KMS-11 (cell line): ENCODE measurements at regions not wholly inside any gene's neighbourhood (a gene's known extent, or its start where the extent isn't known, plus 50 kb on each side); places are given as distances from the start of the nearest gene placed in this dataset.

ENCODE experiments used
- H2AFZ ChIP-seq: fragments of 200-600 bp; sonication (generic); 2 replicates; pipeline ENCODE4 v1.6.1; 2016; ENCODE audit warnings: antibody characterized with exemption, mixed run types, low read depth
- H3K27ac ChIP-seq: fragments of 200-600 bp; sonication (generic); 2 replicates; pipeline ENCODE4 v1.6.1; 2016; ENCODE audit warnings: mild to moderate bottlenecking, mixed run types
- H3K27me3 ChIP-seq: fragments of 200-600 bp; sonication (generic); 2 replicates; pipeline ENCODE4 v1.6.1; 2017; ENCODE audit warnings: mild to moderate bottlenecking, low read depth, mixed run types, moderate library complexity; ENCODE audit not compliant: insufficient read depth
- H3K36me3 ChIP-seq: fragments of 200-600 bp; sonication (generic); 2 replicates; pipeline ENCODE4 v1.6.1; 2017; ENCODE audit warnings: mild to moderate bottlenecking, mixed run types; ENCODE audit not compliant: insufficient read depth
- H3K4me1 ChIP-seq: fragments of 200-600 bp; sonication (generic); 2 replicates; pipeline ENCODE4 v1.6.1; 2016; ENCODE audit warnings: mild to moderate bottlenecking, low read depth, mixed run types; ENCODE audit not compliant: poor library complexity, severe bottlenecking
- H3K4me2 ChIP-seq: fragments of 200-600 bp; sonication (generic); 2 replicates; pipeline ENCODE4 v1.7.0; 2016; ENCODE audit warnings: mild to moderate bottlenecking, mixed run types
- H3K4me3 ChIP-seq: fragments of 200-600 bp; sonication (generic); IDR thresholded peaks from 2 replicates; pipeline ENCODE4 v1.6.1; 2017; ENCODE audit warnings: low read depth, low read length, mixed read lengths; ENCODE audit not compliant: insufficient read depth
- H3K79me2 ChIP-seq: fragments of 200-600 bp; sonication (generic); 2 replicates; pipeline ENCODE4 v1.6.1; 2016; ENCODE audit warnings: low read depth, mixed run types; ENCODE audit not compliant: insufficient read depth
- H3K9ac ChIP-seq: fragments of 200-600 bp; sonication (generic); 2 replicates; pipeline ENCODE4 v1.6.1; 2016; ENCODE audit warnings: mild to moderate bottlenecking, mixed run types
- H4K20me1 ChIP-seq: fragments of 200-600 bp; sonication (generic); 2 replicates; pipeline ENCODE4 v1.6.1; 2016; ENCODE audit warnings: mild to moderate bottlenecking, mixed run types; ENCODE audit not compliant: insufficient read depth
- TF ChIP-seq, protein P1 (sequence below): fragments of 200-600 bp; sonication (generic); conservative IDR thresholded peaks from 2 replicates; pipeline ENCODE4 v1.6.1; 2017; ENCODE audit warnings: low read depth, mild to moderate bottlenecking, antibody characterized with exemption, low read length, moderate library complexity, mixed read lengths

DNA sequence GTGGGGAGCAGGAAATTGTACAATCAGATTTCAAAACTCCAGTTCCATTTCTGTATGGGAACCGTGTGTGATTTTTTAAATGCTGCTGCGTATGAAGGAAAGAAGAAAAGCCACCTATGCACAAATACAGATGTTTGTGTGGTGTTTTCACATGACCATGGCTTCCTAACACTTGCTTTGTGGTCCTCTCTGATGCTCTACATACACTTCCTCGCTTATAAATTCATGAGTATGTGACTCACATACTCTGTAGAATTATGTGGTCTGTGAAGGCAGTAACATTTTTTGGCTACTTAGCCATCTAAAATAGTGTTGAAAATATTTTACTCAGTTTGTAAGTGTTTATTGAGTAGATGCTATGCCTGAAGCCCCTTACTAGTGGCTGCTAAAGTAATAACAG lies 119.8 kb upstream of the PDE10A start:
- Histone ChIP-seq H3K27ac (no peak overlapping the region), H3K4me3 (no peak overlapping the region), H3K9ac (no peak overlapping the region), H3K4me1 (no peaks in the 10 kb centered on the region), H3K27me3 (no peaks in the 10 kb centered on the region), H4K20me1 (no peaks in the 10 kb centered on the region), H3K79me2 (no peaks in the 10 kb centered on the region), H3K4me2 (no peak overlapping the region), H3K36me3 (no peaks in the 10 kb centered on the region), H2AFZ (no peak overlapping the region)
- TF ChIP-seq, protein P1, sequence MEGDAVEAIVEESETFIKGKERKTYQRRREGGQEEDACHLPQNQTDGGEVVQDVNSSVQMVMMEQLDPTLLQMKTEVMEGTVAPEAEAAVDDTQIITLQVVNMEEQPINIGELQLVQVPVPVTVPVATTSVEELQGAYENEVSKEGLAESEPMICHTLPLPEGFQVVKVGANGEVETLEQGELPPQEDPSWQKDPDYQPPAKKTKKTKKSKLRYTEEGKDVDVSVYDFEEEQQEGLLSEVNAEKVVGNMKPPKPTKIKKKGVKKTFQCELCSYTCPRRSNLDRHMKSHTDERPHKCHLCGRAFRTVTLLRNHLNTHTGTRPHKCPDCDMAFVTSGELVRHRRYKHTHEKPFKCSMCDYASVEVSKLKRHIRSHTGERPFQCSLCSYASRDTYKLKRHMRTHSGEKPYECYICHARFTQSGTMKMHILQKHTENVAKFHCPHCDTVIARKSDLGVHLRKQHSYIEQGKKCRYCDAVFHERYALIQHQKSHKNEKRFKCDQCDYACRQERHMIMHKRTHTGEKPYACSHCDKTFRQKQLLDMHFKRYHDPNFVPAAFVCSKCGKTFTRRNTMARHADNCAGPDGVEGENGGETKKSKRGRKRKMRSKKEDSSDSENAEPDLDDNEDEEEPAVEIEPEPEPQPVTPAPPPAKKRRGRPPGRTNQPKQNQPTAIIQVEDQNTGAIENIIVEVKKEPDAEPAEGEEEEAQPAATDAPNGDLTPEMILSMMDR: no peak

DNA sequence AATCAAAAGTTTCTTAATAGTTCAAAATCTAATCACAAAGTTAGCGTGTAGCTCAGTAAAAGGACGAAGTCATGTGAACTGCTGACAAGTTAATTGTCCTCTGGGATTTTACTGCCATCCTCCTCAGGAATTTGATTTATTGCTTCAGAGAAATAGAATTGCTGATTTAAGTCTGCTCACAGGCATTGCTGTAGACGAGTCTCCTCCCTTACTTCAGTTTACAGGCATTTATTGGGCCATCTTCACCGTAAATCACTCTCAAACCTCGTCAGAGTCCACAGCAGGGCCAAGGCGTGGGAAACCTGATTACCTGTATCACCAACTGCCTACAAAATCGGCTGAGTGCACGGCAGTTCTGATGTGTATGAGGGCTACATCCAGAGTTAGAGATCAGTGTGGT lies 119.1 kb upstream of the PDE10A start:
- Histone ChIP-seq H3K36me3 (no peaks in the 10 kb centered on the region), H3K79me2 (no peaks in the 10 kb centered on the region), H2AFZ (no peak overlapping the region), H3K9ac (no peak overlapping the region), H3K4me3 (no peak overlapping the region), H3K27ac (no peak overlapping the region), H4K20me1 (no peaks in the 10 kb centered on the region), H3K27me3 (no peaks in the 10 kb centered on the region), H3K4me2 (no peak overlapping the region), H3K4me1 (no peaks in the 10 kb centered on the region)
- TF ChIP-seq, protein P1: no peak

DNA sequence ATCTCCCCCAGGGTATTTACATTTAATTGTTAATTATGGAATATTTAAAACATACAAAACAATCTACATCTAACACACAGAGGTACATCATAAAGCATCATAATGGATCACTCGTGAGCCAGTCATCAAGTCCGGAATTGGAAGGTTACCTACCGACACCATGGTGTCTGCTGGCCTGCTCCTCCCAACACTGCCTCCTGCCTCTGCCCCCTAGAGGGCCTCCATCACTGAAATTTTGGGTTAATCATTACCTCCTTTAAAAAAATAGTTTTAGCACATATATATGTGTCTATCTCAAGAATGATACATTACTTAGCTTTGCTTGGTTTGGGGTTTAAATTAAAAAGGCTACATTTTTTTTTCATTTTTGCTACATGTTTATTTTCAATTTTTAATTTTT lies 114.6 kb upstream of the PDE10A start:
- TF ChIP-seq, protein P1: no peak

DNA sequence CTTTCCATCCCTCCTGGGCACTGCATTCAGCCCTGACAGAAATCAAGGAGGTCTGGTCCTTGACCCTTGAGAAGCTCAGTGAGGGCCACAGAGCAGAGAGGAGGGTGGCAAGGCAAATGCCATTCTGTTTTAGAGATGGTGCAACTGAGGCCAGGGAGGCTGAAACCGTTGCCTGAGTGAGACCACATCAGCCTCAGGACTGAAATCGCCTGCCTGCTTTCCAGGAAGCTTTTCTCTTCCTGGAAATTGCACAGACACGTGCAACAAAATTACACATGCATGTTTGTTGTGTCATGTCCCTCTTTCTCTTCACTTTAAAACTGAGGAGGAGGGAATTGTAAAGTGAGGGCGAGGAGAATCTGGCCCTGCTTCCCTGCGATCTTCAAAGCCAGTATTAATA lies 113.7 kb upstream of the PDE10A start:
- H3K4me3 ChIP-seq: no peak overlapping the region
- no peaks in the 10 kb centered on the region for H3K79me2 ChIP-seq
- no peak overlapping the region for H3K9ac ChIP-seq
- no peak overlapping the region for H3K4me2 ChIP-seq
- no peaks in the 10 kb centered on the region for H3K27me3 ChIP-seq
- no peak overlapping the region for H3K27ac ChIP-seq
- no peaks in the 10 kb centered on the region for H4K20me1 ChIP-seq
- TF ChIP-seq, protein P1: no peak
- no peaks in the 10 kb centered on the region for H3K36me3 ChIP-seq
- no peaks in the 10 kb centered on the region for H3K4me1 ChIP-seq
- H2AFZ ChIP-seq: no peak overlapping the region

More for the DNA sequence above, 114.6 kb upstream of the PDE10A start:
- H3K4me3 ChIP-seq: no peak overlapping the region
- no peak overlapping the region for H2AFZ ChIP-seq
- H3K36me3 ChIP-seq: no peaks in the 10 kb centered on the region
- H3K4me1 ChIP-seq: no peaks in the 10 kb centered on the region
- H3K27ac ChIP-seq: no peak overlapping the region
- H3K27me3 ChIP-seq: no peaks in the 10 kb centered on the region
- H3K9ac ChIP-seq: no peak overlapping the region
- no peaks in the 10 kb centered on the region for H3K79me2 ChIP-seq
- H4K20me1 ChIP-seq: no peaks in the 10 kb centered on the region
- H3K4me2 ChIP-seq: no peak overlapping the region
